Neutrophil (primary cell): ENCODE measurements at regions not wholly inside any gene's neighbourhood (a gene's known extent, or its start where the extent isn't known, plus 50 kb on each side); places are given as distances from the start of the nearest gene placed in this dataset.

Experiments
- H3K27ac ChIP-seq: fragments of 200-600 bp; sonication (generic); 2 replicates; pipeline ENCODE4 v1.5.1; 2016; ENCODE audit warnings: mild to moderate bottlenecking, moderate library complexity
- H3K27me3 ChIP-seq: fragments of 200-600 bp; sonication (generic); 2 replicates; pipeline ENCODE4 v1.6.0; 2016; ENCODE audit warnings: mild to moderate bottlenecking
- H3K36me3 ChIP-seq: fragments of 200-600 bp; sonication (generic); 2 replicates; pipeline ENCODE4 v1.5.1; 2017
- H3K4me1 ChIP-seq, 2 experiments: fragments of 200-600 bp in 1 of 2; sonication (generic) in 1 of 2; 1 replicate in 1 of 2; 2 replicates in 1 of 2; pipeline versions ENCODE4 v1.5.1 to v1.6.1; 2013 to 2016; ENCODE audit warnings: low read depth in 1 of 2, low read length in 1 of 2, mild to moderate bottlenecking in 1 of 2, moderate library complexity in 1 of 2; ENCODE audit not compliant: control insufficient read depth in 1 of 2, insufficient read depth in 1 of 2
- H3K4me3 ChIP-seq, 2 experiments: fragments of 200-600 bp in 1 of 2; sonication (generic) in 1 of 2; 1 replicate in 1 of 2; 2 replicates in 1 of 2; pipeline ENCODE4 v1.5.1; 2013 to 2016; ENCODE audit warnings: low read depth in 1 of 2, low read length in 1 of 2, mild to moderate bottlenecking in 1 of 2, moderate library complexity in 1 of 2
- H3K9me3 ChIP-seq: fragments of 200-600 bp; sonication (generic); 2 replicates; pipeline ENCODE4 v1.5.1; 2016
- CTCF ChIP-seq: fragments of 200-600 bp; sonication (generic); IDR thresholded peaks from 2 replicates; pipeline ENCODE4 v1.5.1; 2016; ENCODE audit warnings: antibody characterized with exemption

DNA sequence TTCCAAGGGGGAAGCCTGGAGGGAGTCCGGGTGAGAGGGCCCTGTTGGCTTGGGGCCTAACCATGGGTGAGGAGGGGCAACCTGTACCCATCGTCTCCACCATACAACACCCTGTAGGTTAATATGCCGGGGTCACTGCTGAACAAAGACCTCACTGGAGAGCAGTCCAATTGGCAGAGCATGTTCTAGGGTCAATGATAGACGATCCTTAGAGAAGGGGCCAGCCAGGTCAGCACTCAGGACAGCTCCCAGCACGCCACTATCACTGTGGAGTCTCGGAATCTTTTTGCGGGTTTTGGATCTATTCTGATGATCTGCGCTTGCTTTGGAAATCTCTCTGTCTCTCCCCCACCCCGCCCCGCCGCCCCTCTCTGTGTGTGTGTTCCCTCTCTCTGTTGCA, 218.4 kb upstream of the MVB12B start:
- Histone ChIP-seq H3K9me3 (no peaks in the 10 kb centered on the region), H3K4me3 (no peak overlapping the region), H3K36me3 (no peaks in the 10 kb centered on the region), H3K27me3 (peaks cover 47% of the 10 kb centered on the region), H3K27ac (no peak overlapping the region), H3K4me1 (no peaks in the 10 kb centered on the region)
- TF ChIP-seq CTCF, result no peak

DNA sequence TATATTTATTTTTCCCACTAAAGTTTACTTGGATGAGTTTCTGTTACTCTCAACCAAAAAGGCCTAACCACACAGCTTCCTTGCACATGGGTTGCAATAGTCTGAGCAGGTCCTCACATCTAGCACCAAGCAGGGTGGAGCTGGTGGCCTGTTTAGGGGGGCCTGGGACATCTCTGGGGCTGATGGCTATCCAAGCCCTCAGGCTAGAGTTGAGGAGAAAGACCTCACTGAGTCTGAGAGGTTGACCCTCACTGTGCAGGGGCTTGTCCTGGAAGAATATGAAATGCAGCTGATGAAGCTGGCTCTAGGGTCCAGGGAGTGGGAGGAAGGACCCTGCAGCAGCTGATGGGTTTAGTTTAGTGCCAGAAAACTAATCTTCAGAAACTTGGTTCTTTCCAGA, 217.1 kb upstream of the MVB12B start:
- H3K9me3 ChIP-seq, result no peaks in the 10 kb centered on the region
- H3K36me3 ChIP-seq, result no peaks in the 10 kb centered on the region
- no peak overlapping the region for H3K27ac ChIP-seq
- no peaks in the 10 kb centered on the region for H3K4me1 ChIP-seq
- TF ChIP-seq CTCF, result no peak
- peaks cover 47% of the 10 kb centered on the region for H3K27me3 ChIP-seq
- no peak overlapping the region for H3K4me3 ChIP-seq

DNA sequence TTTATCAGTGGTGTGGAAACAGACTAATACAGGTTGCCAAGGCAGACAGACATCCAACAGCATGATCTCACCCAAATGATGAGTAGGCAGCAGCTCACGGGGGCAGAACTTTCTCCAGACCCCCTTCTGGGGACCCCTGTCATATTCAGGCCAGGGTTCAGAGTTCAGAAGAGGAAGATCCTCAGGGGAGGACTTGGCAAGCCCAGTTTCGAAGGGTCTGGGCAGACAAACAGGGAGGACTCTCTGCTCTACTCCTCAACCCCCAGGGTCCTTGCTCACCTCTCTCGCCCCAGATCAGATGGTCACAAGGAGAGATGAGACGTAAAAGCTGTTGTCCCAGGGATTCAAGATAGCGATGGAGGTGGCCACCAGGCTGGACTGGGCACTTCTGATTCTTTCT, 215.1 kb upstream of the MVB12B start:
- Histone ChIP-seq H3K9me3 (no peaks in the 10 kb centered on the region), H3K27ac (no peak overlapping the region), H3K4me1 (no peaks in the 10 kb centered on the region), H3K36me3 (no peaks in the 10 kb centered on the region), H3K4me3 (no peak overlapping the region), H3K27me3 (peaks cover 41% of the 10 kb centered on the region)
- TF ChIP-seq CTCF, result no peak

DNA sequence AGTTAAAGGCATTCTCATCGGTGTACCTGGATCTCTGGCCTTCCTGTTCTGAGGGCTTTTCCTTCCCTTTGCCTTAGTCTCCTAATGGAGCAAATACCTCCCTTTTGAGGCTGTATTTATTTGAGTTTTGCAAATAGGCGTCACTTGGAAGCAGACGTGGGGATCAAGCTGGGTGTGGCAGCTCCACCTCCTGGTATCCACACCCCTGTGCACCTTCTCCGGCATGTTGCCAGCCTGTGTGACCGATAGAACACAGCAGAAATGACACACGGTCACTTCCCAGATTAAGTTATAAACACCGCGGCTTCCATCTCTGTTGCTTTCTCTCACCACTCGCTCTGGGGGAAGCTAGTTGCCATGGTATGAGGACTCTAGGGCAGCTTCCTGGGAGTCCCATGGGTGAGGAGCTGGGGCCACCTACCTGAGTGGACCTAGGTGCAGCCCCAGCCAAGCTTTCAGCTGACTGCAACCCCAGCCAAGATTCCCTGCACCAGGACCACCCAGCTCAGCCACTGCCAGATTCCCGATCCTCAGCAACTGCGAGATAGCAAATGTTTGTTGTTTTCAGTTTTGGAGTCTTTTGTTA, 214.4 kb upstream of the MVB12B start:
- Histone ChIP-seq H3K36me3 (no peaks in the 10 kb centered on the region), H3K4me3 (no peak overlapping the region), H3K9me3 (no peaks in the 10 kb centered on the region), H3K27ac (no peak overlapping the region), H3K27me3 (peaks cover 36% of the 10 kb centered on the region), H3K4me1 (no peaks in the 10 kb centered on the region)
- TF ChIP-seq CTCF, result no peak

GRCh38 chr9:126113176-126113575, 213.5 kb upstream of the MVB12B start:
- no peak overlapping the region for H3K4me3 ChIP-seq
- TF ChIP-seq CTCF, result no peak
- no peaks in the 10 kb centered on the region for H3K4me1 ChIP-seq
- no peak overlapping the region for H3K27ac ChIP-seq
- H3K27me3 ChIP-seq, result peaks cover 39% of the 10 kb centered on the region
- no peaks in the 10 kb centered on the region for H3K36me3 ChIP-seq
- no peaks in the 10 kb centered on the region for H3K9me3 ChIP-seq
